ENCODE measurements at regions not wholly inside any gene's neighbourhood (a gene's known extent, or its start where the extent isn't known, plus 50 kb on each side); places are given as distances from the start of the nearest gene placed in this dataset.
"Not testable (repeated sequence)": the region's sequence is repeated elsewhere in the genome, so short reads cannot be mapped to it uniquely, and the experiment has no call there.

DNA sequence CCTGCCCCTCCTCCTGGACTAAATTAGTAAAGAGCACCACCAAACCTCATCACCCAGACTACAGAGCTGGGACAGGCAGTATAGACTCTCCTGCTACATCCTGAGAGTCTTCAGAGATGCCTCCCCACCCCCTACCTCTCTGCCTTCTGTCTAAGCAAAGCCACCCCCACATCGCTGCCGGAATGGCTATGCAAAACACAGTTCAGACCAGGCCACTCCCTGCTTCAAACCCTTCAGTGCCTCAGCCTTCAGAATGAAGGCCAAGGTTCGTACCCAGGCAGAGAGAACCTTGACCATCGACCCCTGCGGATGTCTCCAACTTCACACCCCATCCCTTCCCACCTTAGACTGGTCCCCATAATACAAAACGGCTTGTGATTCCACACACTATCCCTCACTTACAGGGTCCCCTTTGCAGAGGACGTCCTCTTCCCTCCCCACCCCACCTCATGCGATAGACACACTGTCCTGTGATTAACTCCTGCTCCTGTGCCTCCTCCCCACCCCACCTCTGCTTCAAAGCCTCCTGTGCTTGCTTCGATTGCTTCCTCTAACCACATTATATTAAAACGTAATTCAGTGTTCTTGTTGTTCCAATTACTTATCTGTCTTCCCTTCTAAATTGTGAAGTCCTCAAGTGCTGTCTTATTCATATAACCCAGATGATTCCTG lies 175.3 kb downstream of the UACA start:
- ChIA-PET CTCF (ENCODE audit: unreplicated experiment) (no interaction called here), POLR2A (no interaction called here)
- no peaks in the 10 kb centered on the region for H3K79me2 ChIP-seq (ENCODE audit: insufficient read depth, low read depth, low read length)
- no peak overlapping the region for H3K4me3 ChIP-seq (ENCODE audit: low read depth, low read length, poor library complexity, severe bottlenecking)
- no peaks in the 10 kb centered on the region for H3K4me1 ChIP-seq (ENCODE audit: insufficient read depth, low read length, poor library complexity, severe bottlenecking)
- no peak overlapping the region for H3K27ac ChIP-seq (ENCODE audit: low read depth, low read length, poor library complexity, severe bottlenecking)
- no peak for TF ChIP-seq EZH2phosphoT487 (IDR thresholded peaks at IDR 0.05; ENCODE audit: borderline replicate concordance, low read depth, low read length)
- TF ChIP-seq, protein P1, sequence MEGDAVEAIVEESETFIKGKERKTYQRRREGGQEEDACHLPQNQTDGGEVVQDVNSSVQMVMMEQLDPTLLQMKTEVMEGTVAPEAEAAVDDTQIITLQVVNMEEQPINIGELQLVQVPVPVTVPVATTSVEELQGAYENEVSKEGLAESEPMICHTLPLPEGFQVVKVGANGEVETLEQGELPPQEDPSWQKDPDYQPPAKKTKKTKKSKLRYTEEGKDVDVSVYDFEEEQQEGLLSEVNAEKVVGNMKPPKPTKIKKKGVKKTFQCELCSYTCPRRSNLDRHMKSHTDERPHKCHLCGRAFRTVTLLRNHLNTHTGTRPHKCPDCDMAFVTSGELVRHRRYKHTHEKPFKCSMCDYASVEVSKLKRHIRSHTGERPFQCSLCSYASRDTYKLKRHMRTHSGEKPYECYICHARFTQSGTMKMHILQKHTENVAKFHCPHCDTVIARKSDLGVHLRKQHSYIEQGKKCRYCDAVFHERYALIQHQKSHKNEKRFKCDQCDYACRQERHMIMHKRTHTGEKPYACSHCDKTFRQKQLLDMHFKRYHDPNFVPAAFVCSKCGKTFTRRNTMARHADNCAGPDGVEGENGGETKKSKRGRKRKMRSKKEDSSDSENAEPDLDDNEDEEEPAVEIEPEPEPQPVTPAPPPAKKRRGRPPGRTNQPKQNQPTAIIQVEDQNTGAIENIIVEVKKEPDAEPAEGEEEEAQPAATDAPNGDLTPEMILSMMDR (conservative IDR thresholded peaks at IDR 0.05; ENCODE audit: low read length), result no peak
- H3K9me2 ChIP-seq (ENCODE audit: insufficient read depth, low read length), result no peaks in the 10 kb centered on the region
- no peaks in the 10 kb centered on the region for H3K36me3 ChIP-seq (ENCODE audit: insufficient read depth, low read length)
- H3K9me3 ChIP-seq (ENCODE audit: low read length), result no peaks in the 10 kb centered on the region
- no peak overlapping the region for H2AFZ ChIP-seq (ENCODE audit: low read length)
- no peak for DNase-seq (ENCODE audit: low spot score)
- no peaks in the 10 kb centered on the region for H4K20me1 ChIP-seq (ENCODE audit: insufficient read depth, low read length)
- BruUV-seq (replicated peaks), result no TSS peak
- H3K4me2 ChIP-seq (ENCODE audit: low read length), result no peak overlapping the region
- intact Hi-C loops (cut with micrococcal nuclease; ENCODE audit: unreplicated experiment), result no loop called here

DNA sequence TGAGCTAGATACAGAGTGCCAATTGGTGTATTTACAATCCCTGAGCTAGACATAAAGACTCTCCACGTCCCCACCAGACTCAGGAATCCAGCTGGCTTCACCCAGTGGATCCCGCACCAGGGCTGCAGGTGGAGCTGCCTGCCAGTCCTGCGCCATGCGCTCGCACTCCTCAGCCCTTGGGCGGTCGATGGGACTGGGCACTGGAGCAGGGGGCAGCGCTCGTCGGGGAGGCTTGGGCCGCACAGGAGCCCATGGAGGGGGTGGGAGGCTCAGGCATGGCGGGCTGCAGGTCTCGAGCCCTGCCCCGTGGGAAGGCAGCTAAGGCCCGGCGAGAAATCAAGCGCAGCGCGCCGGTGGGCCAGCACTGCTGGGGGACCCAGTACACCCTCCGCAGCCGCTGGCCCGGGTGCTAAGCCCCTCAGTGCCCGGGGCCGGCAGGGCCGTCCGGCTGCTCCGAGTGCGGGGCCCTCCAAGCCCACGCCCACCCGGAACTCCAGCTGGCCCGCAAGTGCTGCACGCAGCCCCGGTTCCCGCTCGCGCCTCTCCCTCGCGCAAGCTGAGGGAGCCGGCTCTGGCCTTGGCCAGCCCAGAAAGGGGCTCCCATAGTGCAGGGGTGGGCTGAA lies 176.2 kb downstream of the UACA start:
- intact Hi-C loops (cut with micrococcal nuclease; ENCODE audit: unreplicated experiment); POLR2A ChIA-PET; H3K4me2 ChIP-seq (ENCODE audit: low read length); H4K20me1 ChIP-seq (ENCODE audit: insufficient read depth, low read length); H3K27ac ChIP-seq (ENCODE audit: low read depth, low read length, poor library complexity, severe bottlenecking); H3K9me3 ChIP-seq (ENCODE audit: low read length); CTCF ChIA-PET (ENCODE audit: unreplicated experiment); H3K4me3 ChIP-seq (ENCODE audit: low read depth, low read length, poor library complexity, severe bottlenecking); DNase-seq (ENCODE audit: low spot score); H3K9me2 ChIP-seq (ENCODE audit: insufficient read depth, low read length); H3K4me1 ChIP-seq (ENCODE audit: insufficient read depth, low read length, poor library complexity, severe bottlenecking); H3K79me2 ChIP-seq (ENCODE audit: insufficient read depth, low read depth, low read length); H2AFZ ChIP-seq (ENCODE audit: low read length); BruUV-seq (replicated peaks); H3K36me3 ChIP-seq (ENCODE audit: insufficient read depth, low read length): not testable (repeated sequence)

DNA sequence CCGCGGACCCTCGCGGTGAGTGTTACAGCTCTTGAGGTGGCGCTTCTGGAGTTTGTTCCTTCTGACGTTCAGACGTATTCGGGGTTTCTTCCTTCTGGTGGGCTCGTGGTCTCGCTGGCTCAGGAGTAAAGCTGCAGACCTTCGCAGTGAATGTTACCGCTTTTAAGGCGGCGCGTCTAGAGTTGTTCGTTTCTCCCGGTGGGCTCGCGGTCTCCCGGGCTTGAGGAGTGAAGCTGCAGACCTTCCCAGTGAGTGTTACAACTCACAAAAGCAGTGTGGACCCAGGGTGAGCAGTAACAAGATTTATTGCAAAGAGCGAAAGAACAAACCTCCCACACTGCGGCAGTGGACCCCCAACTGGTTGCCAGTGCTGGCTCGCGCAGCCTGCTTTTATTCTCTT lies 177.1 kb downstream of the UACA start:
- Histone ChIP-seq H3K9me2 (ENCODE audit: insufficient read depth, low read length) (no peaks in the 10 kb centered on the region), H3K9me3 (ENCODE audit: low read length) (no peaks in the 10 kb centered on the region), H3K36me3 (ENCODE audit: insufficient read depth, low read length) (no peaks in the 10 kb centered on the region), H3K4me2 (ENCODE audit: low read length) (no peak overlapping the region), H2AFZ (ENCODE audit: low read length) (no peak overlapping the region), H3K4me1 (ENCODE audit: insufficient read depth, low read length, poor library complexity, severe bottlenecking) (no peaks in the 10 kb centered on the region), H4K20me1 (ENCODE audit: insufficient read depth, low read length) (no peaks in the 10 kb centered on the region), H3K27ac (ENCODE audit: low read depth, low read length, poor library complexity, severe bottlenecking) (no peak overlapping the region), H3K79me2 (ENCODE audit: insufficient read depth, low read depth, low read length) (no peaks in the 10 kb centered on the region), H3K4me3 (ENCODE audit: low read depth, low read length, poor library complexity, severe bottlenecking) (no peak overlapping the region)
- DNase-seq (ENCODE audit: low spot score), result no peak
- TF ChIP-seq, protein P1 (conservative IDR thresholded peaks at IDR 0.05; ENCODE audit: low read length), result no peak
- no peak for TF ChIP-seq EZH2phosphoT487 (IDR thresholded peaks at IDR 0.05; ENCODE audit: borderline replicate concordance, low read depth, low read length)
- ChIA-PET CTCF (ENCODE audit: unreplicated experiment) (no interaction called here), POLR2A (no interaction called here)
- BruUV-seq (replicated peaks), result no TSS peak
- intact Hi-C loops (cut with micrococcal nuclease; ENCODE audit: unreplicated experiment), result no loop called here

All from OCI-LY7 (cell line).